IMR-90 (cell line): ENCODE measurements at regions not wholly inside any gene's neighbourhood (a gene's known extent, or its start where the extent isn't known, plus 50 kb on each side); places are given as distances from the start of the nearest gene placed in this dataset.

ENCODE experiments used
- ATAC-seq: fragments of 200-7000 bp; cut with Tn5 transposase; 2 replicates; pipeline ENCODE4 v1.9.1; 2020; ENCODE audit warnings: low read depth, mild to moderate bottlenecking, moderate library complexity
- BruUV-seq: library from RNA; stranded (reverse); fragments of 400-500 nt; replicated peaks from 2 replicates; lab custom pipeline; 2021; lab: Mats Ljungman, UMichigan
- CTCF ChIA-PET: fragments of 300-600 bp; formaldehyde crosslinking; extraction: SDS; loops from one replicate; lab custom pipeline; 2021; ENCODE audit warnings: antibody characterized with exemption; lab: Yijun Ruan, JAX
- POLR2A ChIA-PET: fragments of 300-600 bp; sonication (Branson Sonifier 250); formaldehyde crosslinking; loops from one replicate; lab custom pipeline; 2022; ENCODE audit warnings: antibody characterized with exemption; ENCODE audit not compliant: unreplicated experiment; lab: Charles Lee
- DNase-seq: peaks from one replicate; pipeline ENCODE4 v3.0.0; 2013
- H2AFZ ChIP-seq: replicated peaks from 2 replicates; pipeline ENCODE3; 2013; ENCODE audit warnings: low read length, mild to moderate bottlenecking; ENCODE audit not compliant: poor library complexity
- H2AK5ac ChIP-seq: 2 replicates; pipeline ENCODE4 v1.6.1; 2013; ENCODE audit warnings: low read depth, low read length, inconsistent platforms
- H2AK9ac ChIP-seq: replicated peaks from 2 replicates; pipeline ENCODE3; 2013; ENCODE audit warnings: mild to moderate bottlenecking, low read depth, low read length, moderate library complexity; ENCODE audit not compliant: poor library complexity
- H2BK120ac ChIP-seq: 2 replicates; pipeline ENCODE4 v1.6.1; 2013; ENCODE audit warnings: low read depth, low read length, inconsistent platforms
- H2BK15ac ChIP-seq: 3 replicates; pipeline ENCODE4 v1.6.1; 2013; ENCODE audit warnings: low read depth, low read length, inconsistent platforms
- H2BK20ac ChIP-seq: 2 replicates; pipeline ENCODE4 v1.6.1; 2013; ENCODE audit warnings: low read depth, mild to moderate bottlenecking, inconsistent platforms, low read length, moderate library complexity
- H2BK5ac ChIP-seq: 2 replicates; pipeline ENCODE4 v1.6.1; 2013; ENCODE audit warnings: mild to moderate bottlenecking, low read depth, low read length, inconsistent platforms; ENCODE audit not compliant: poor library complexity, severe bottlenecking
- H3K14ac ChIP-seq: replicated peaks from 2 replicates; pipeline ENCODE4 v1.6.1; 2013; ENCODE audit warnings: low read depth, low read length, inconsistent platforms
- H3K18ac ChIP-seq: 2 replicates; pipeline ENCODE4 v1.6.1; 2013; ENCODE audit warnings: low read depth, low read length, control low read depth
- H3K23ac ChIP-seq: 2 replicates; pipeline ENCODE4 v1.6.1; 2013; ENCODE audit warnings: low read depth, low read length, inconsistent platforms
- H3K27ac ChIP-seq: 2 replicates; pipeline ENCODE4 v1.5.1; 2013; ENCODE audit warnings: mild to moderate bottlenecking, control low read depth, low read length; ENCODE audit not compliant: insufficient read depth
- H3K27me3 ChIP-seq: 2 replicates; pipeline ENCODE4 v1.6.1; 2013; ENCODE audit warnings: low read length; ENCODE audit not compliant: control insufficient read depth, insufficient read depth
- H3K36me3 ChIP-seq: 2 replicates; pipeline ENCODE4 v1.6.1; 2013; ENCODE audit warnings: low read length, mixed read lengths; ENCODE audit not compliant: control insufficient read depth, insufficient read depth
- H3K4ac ChIP-seq: 2 replicates; pipeline ENCODE4 v1.6.1; 2013; ENCODE audit warnings: low read depth, low read length, inconsistent platforms
- H3K4me1 ChIP-seq: 2 replicates; pipeline ENCODE4 v1.6.1; 2013; ENCODE audit warnings: low read length, mixed read lengths; ENCODE audit not compliant: control insufficient read depth, insufficient read depth
- H3K4me2 ChIP-seq: 2 replicates; pipeline ENCODE4 v1.6.1; 2013; ENCODE audit warnings: low read depth, mild to moderate bottlenecking, control low read depth, low read length, moderate library complexity
- H3K4me3 ChIP-seq: 2 replicates; pipeline ENCODE4 v1.5.1; 2013; ENCODE audit warnings: low read depth, mild to moderate bottlenecking, control low read depth, low read length, moderate library complexity; ENCODE audit not compliant: insufficient read depth
- H3K56ac ChIP-seq: 2 replicates; pipeline ENCODE4 v1.6.1; 2013; ENCODE audit warnings: low read length, inconsistent platforms; ENCODE audit not compliant: insufficient read depth; ENCODE audit errors: extremely low read depth
- H3K79me1 ChIP-seq, 2 experiments: 2 replicates each; pipeline ENCODE4 v1.6.1; 2013; ENCODE audit warnings: low read length in 2 of 2, inconsistent platforms in 1 of 2, low read depth in 1 of 2
- H3K9ac ChIP-seq: 2 replicates; pipeline ENCODE4 v1.6.1; 2013; ENCODE audit warnings: low read depth, low read length, control low read depth
- H3K9me1 ChIP-seq: 2 replicates; pipeline ENCODE4 v1.6.1; 2013; ENCODE audit warnings: low read length, inconsistent platforms; ENCODE audit not compliant: insufficient read depth
- H3K9me3 ChIP-seq: 2 replicates; pipeline ENCODE4 v1.6.1; 2013; ENCODE audit warnings: low read length; ENCODE audit not compliant: control insufficient read depth, insufficient read depth
- H4K20me1 ChIP-seq: 2 replicates; pipeline ENCODE4 v1.6.1; 2013; ENCODE audit warnings: low read length, inconsistent platforms; ENCODE audit not compliant: insufficient read depth
- H4K5ac ChIP-seq: 2 replicates; pipeline ENCODE4 v1.6.1; 2013; ENCODE audit warnings: mild to moderate bottlenecking, low read depth, low read length, control low read depth
- H4K8ac ChIP-seq, 2 experiments: 2 replicates each; pipeline ENCODE4 v1.6.1; 2013; ENCODE audit warnings: low read depth in 2 of 2, low read length in 2 of 2, control low read depth in 1 of 2, inconsistent platforms in 1 of 2
- H4K91ac ChIP-seq: 2 replicates; pipeline ENCODE4 v1.6.1; 2013; ENCODE audit warnings: low read depth, low read length, inconsistent platforms; ENCODE audit not compliant: insufficient read depth
- BHLHE40 ChIP-seq: fragments of 150-350 bp; IDR thresholded peaks from 2 replicates; pipeline ENCODE4 v1.6.1; 2016; ENCODE audit warnings: mild to moderate bottlenecking, low read depth, low read length
- CEBPB ChIP-seq: IDR thresholded peaks from 2 replicates; pipeline ENCODE4 v1.6.1; 2012; ENCODE audit warnings: low read depth, low read length, improper control_type of control experiment
- MXI1 ChIP-seq: IDR thresholded peaks from 2 replicates; pipeline ENCODE4 v1.6.1; 2012; ENCODE audit warnings: low read depth, mild to moderate bottlenecking, low read length, moderate library complexity, borderline replicate concordance
- RFX5 ChIP-seq: IDR thresholded peaks from 2 replicates; pipeline ENCODE4 v1.8.0; 2012; ENCODE audit warnings: low read depth, mild to moderate bottlenecking, low read length, moderate library complexity
- dilution Hi-C: fragments of 300-500 bp; cut with HindIII; formaldehyde crosslinking; loops from one replicate; pipeline ENCODE4 v1.14.3; 2018; ENCODE audit warnings: low sequenced_read_pairs; ENCODE audit not compliant: unreplicated experiment
- in situ Hi-C: fragments of 300-500 bp; cut with MboI; formaldehyde crosslinking; loops from 3 replicates; pipeline ENCODE4 v1.14.3; 2019; ENCODE audit warnings: low sequenced_read_pairs, inconsistent platforms, mixed read lengths
- intact Hi-C: fragments of 100-400 bp; cut with micrococcal nuclease; formaldehyde crosslinking; loops from 2 replicates; pipeline ENCODE4 v1.10.0; 2022
- TF ChIP-seq, protein P1 (sequence below): fragments of 150-350 bp; IDR thresholded peaks from 2 replicates; pipeline ENCODE4 v1.6.1; 2016; ENCODE audit warnings: low read depth, mild to moderate bottlenecking, low read length, moderate library complexity, borderline replicate concordance

DNA sequence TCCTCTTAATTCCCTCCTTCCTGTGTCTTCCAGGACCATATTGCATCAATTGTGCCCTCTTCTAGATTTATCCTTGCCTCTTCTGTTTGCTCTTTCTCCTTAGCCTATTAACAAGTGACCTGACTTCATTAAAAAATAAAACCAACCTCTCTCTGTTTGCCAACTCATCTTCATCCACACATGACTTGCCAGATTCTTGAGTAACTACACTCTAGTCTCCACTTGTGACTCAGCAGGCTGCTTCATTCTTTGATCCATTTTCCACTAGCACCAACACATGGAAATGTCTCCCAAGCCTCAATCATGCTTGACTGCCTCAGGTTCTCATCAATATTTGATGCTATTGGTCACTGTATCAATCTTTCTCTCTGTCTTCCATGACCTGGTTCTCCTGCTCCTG is 492.4 kb upstream of the TMPO start:
- ChIA-PET POLR2A (no interaction called here), CTCF (no interaction called here)
- Histone ChIP-seq H3K4ac (no peak overlapping the region), H3K27me3 (no peaks in the 10 kb centered on the region), H2BK20ac (no peak overlapping the region), H3K9ac (no peak overlapping the region), H3K4me3 (no peak overlapping the region), H2BK120ac (no peak overlapping the region), H2BK15ac (no peak overlapping the region), H3K4me1 (no peaks in the 10 kb centered on the region), H3K14ac (no peak overlapping the region), H4K8ac (no peak overlapping the region), H3K9me3 (peaks cover 5% of the 10 kb centered on the region), H3K27ac (no peak overlapping the region), H3K36me3 (no peaks in the 10 kb centered on the region), H3K9me1 (no peaks in the 10 kb centered on the region), H2AK5ac (no peak overlapping the region), H4K5ac (no peak overlapping the region), H3K18ac (no peak overlapping the region), H2AK9ac (no peak overlapping the region), H4K91ac (no peak overlapping the region), H2AFZ (no peak overlapping the region), H4K20me1 (no peaks in the 10 kb centered on the region), H3K23ac (no peak overlapping the region), H3K4me2 (no peak overlapping the region), H3K79me1 (no peaks in the 10 kb centered on the region), H3K56ac (no peak overlapping the region), H2BK5ac (no peak overlapping the region)
- in situ Hi-C loops, result no loop called here
- intact Hi-C loops, result no loop called here
- DNase-seq (no peak), ATAC-seq (no peak)
- dilution Hi-C loops, result no loop called here
- TF ChIP-seq RFX5 (no peak), BHLHE40 (no peak), MXI1 (no peak), CEBPB (no peak)
- TF ChIP-seq, protein P1, sequence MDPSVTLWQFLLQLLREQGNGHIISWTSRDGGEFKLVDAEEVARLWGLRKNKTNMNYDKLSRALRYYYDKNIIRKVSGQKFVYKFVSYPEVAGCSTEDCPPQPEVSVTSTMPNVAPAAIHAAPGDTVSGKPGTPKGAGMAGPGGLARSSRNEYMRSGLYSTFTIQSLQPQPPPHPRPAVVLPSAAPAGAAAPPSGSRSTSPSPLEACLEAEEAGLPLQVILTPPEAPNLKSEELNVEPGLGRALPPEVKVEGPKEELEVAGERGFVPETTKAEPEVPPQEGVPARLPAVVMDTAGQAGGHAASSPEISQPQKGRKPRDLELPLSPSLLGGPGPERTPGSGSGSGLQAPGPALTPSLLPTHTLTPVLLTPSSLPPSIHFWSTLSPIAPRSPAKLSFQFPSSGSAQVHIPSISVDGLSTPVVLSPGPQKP, result no peak
- BruUV-seq, result no TSS peak
